ENCODE measurements at regions not wholly inside any gene's neighbourhood (a gene's known extent, or its start where the extent isn't known, plus 50 kb on each side); places are given as distances from the start of the nearest gene placed in this dataset.

DNA sequence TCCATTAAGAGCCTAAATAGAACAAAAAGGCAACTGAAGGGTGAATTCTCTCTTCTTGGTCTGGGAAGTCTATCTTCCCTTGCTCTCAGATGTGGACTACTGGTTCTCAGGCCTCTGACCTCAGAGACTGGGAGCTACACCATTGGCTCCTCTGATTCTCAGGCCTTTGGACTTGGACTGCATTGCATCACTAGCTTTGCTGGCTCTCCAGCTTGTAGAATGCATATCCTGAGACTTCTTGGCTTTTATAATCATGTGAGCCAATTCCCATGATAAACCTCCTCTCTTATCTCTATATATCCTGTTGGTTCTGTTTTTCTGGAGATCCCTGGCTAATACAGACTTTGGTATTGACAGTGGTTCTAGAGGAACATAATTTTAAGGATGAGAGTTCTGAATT is 89.8 kb downstream of the PSAT1 start:
- H3K9me3 Mint-ChIP-seq: peaks cover 0 to 5% (median 0%) of the 10 kb centered on the region in 7 donors
- TF ChIP-seq, protein P1, sequence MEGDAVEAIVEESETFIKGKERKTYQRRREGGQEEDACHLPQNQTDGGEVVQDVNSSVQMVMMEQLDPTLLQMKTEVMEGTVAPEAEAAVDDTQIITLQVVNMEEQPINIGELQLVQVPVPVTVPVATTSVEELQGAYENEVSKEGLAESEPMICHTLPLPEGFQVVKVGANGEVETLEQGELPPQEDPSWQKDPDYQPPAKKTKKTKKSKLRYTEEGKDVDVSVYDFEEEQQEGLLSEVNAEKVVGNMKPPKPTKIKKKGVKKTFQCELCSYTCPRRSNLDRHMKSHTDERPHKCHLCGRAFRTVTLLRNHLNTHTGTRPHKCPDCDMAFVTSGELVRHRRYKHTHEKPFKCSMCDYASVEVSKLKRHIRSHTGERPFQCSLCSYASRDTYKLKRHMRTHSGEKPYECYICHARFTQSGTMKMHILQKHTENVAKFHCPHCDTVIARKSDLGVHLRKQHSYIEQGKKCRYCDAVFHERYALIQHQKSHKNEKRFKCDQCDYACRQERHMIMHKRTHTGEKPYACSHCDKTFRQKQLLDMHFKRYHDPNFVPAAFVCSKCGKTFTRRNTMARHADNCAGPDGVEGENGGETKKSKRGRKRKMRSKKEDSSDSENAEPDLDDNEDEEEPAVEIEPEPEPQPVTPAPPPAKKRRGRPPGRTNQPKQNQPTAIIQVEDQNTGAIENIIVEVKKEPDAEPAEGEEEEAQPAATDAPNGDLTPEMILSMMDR (IDR thresholded peaks at IDR 0.05): no peak
- no peak overlapping the region for H3K4me3 ChIP-seq (replicated peaks in 1 of 3; ENCODE audit: low read depth in 2 of 3, low read length in 3 of 3)

DNA sequence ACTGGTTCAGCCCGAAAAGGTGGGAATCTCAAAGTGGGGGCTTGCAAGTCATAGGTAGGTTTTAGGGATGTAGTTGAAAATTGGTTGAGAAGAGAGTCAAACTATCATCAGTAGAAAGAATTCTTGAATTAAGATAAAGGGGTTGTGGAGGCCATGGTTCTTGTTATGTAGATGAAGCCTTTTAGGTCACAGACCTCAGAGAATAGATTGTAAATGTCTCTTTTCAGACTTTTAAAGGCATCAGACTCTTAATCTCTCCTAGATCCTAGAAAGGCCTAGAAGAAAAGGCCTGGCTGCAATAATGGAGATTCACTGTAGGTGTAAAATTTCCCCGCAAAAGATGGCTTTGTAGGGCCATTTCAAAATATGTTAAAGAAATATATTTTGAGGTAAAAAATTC is 96.4 kb downstream of the PSAT1 start:
- Histone ChIP-seq H3K4me2 (replicated peaks; ENCODE audit: extremely low read depth, low read length, poor library complexity, severe bottlenecking) (no peak overlapping the region), H3K4me3 (replicated peaks in 1 of 3; ENCODE audit: low read depth in 2 of 3, low read length in 3 of 3) (no peak overlapping the region), H3K4me1 (ENCODE audit: control insufficient read depth in 1 of 2, insufficient read depth in 2 of 2, low read length in 2 of 2) (no peaks in the 10 kb centered on the region), H3K9ac (ENCODE audit: insufficient read depth, low read length, poor library complexity, severe bottlenecking) (no peak overlapping the region), H3K36me3 (replicated peaks in 1 of 2; ENCODE audit: control insufficient read depth in 1 of 2, insufficient read depth in 2 of 2, low read length in 2 of 2) (no peaks in the 10 kb centered on the region), H3K9me3 (replicated peaks in 1 of 2; ENCODE audit: control insufficient read depth in 1 of 2, insufficient read depth in 1 of 2, low read length in 2 of 2) (peaks cover 14 to 19% of the 10 kb centered on the region in 2 donors), H2AFZ (ENCODE audit: insufficient read depth, low read depth, low read length, poor library complexity, severe bottlenecking) (no peak overlapping the region), H3K27me3 (ENCODE audit: control insufficient read depth in 2 of 2, insufficient read depth in 2 of 2, low read length in 2 of 2) (no peaks in the 10 kb centered on the region), H3K79me2 (ENCODE audit: insufficient read depth, low read length) (no peaks in the 10 kb centered on the region), H3K27ac (ENCODE audit: low read depth in 1 of 2, low read length in 2 of 2) (no peak overlapping the region), H4K20me1 (ENCODE audit: insufficient read depth, low read length) (no peaks in the 10 kb centered on the region)
- no peak overlapping the region for H3K27ac Mint-ChIP-seq
- H3K4me1 Mint-ChIP-seq: no peaks in the 10 kb centered on the region
- no peak overlapping the region for H3K4me3 Mint-ChIP-seq
- H3K36me3 Mint-ChIP-seq: peaks cover 0 to 3% of the 10 kb centered on the region in 2 donors
- H3K27me3 Mint-ChIP-seq (ENCODE audit: low read depth in 3 of 3): peaks cover 0 to 2% (median 1%) of the 10 kb centered on the region in 3 donors
- DNase-seq: no peak
- intact Hi-C loops (cut with micrococcal nuclease): no loop called here
- H3K9me3 Mint-ChIP-seq: peaks cover 4 to 26% (median 24%) of the 10 kb centered on the region in 7 donors
- no CpG with 5 or more reads among the region's 2 CpGs for WGBS (ENCODE audit: insufficient coverage)
- TF ChIP-seq, protein P1 (IDR thresholded peaks at IDR 0.05): no peak

More for the DNA sequence above, 89.8 kb downstream of the PSAT1 start:
- Mint-ChIP-seq H3K4me1 (peaks cover 22% of the 10 kb centered on the region), H3K27me3 (ENCODE audit: low read depth in 3 of 3) (peaks cover 0 to under 1% (median 0%) of the 10 kb centered on the region in 3 donors), H3K36me3 (no peaks in the 10 kb centered on the region), H3K4me3 (no peak overlapping the region), H3K27ac (no peak overlapping the region)
- H4K20me1 ChIP-seq (ENCODE audit: insufficient read depth, low read length): no peaks in the 10 kb centered on the region
- intact Hi-C loops (cut with micrococcal nuclease): no loop called here
- H3K27me3 ChIP-seq (ENCODE audit: control insufficient read depth in 2 of 2, insufficient read depth in 2 of 2, low read length in 2 of 2): no peaks in the 10 kb centered on the region
- no peak overlapping the region for H3K4me2 ChIP-seq (replicated peaks; ENCODE audit: extremely low read depth, low read length, poor library complexity, severe bottlenecking)
- no peak for DNase-seq
- no peak overlapping the region for H2AFZ ChIP-seq (ENCODE audit: insufficient read depth, low read depth, low read length, poor library complexity, severe bottlenecking)
- peaks cover 20% of the 10 kb centered on the region in 2 donors for H3K4me1 ChIP-seq (ENCODE audit: control insufficient read depth in 1 of 2, insufficient read depth in 2 of 2, low read length in 2 of 2)
- no peak overlapping the region for H3K9ac ChIP-seq (ENCODE audit: insufficient read depth, low read length, poor library complexity, severe bottlenecking)
- no peaks in the 10 kb centered on the region for H3K36me3 ChIP-seq (replicated peaks in 1 of 2; ENCODE audit: control insufficient read depth in 1 of 2, insufficient read depth in 2 of 2, low read length in 2 of 2)
- no peaks in the 10 kb centered on the region for H3K79me2 ChIP-seq (ENCODE audit: insufficient read depth, low read length)
- H3K27ac ChIP-seq (ENCODE audit: low read depth in 1 of 2, low read length in 2 of 2): no peak overlapping the region
- no peaks in the 10 kb centered on the region for H3K9me3 ChIP-seq (replicated peaks in 1 of 2; ENCODE audit: control insufficient read depth in 1 of 2, insufficient read depth in 1 of 2, low read length in 2 of 2)

All from CD14-positive monocyte (primary cell).